NB4 (cell line): ENCODE measurements at regions not wholly inside any gene's neighbourhood (a gene's known extent, or its start where the extent isn't known, plus 50 kb on each side); places are given as distances from the start of the nearest gene placed in this dataset.

Experiments used
- DNase-seq: peaks from one replicate; pipeline ENCODE4 v3.0.0; 2010; ENCODE audit warnings: low read depth
- H3K4me3 ChIP-seq: one replicate; pipeline ENCODE4 v1.5.1; 2011; ENCODE audit warnings: mild to moderate bottlenecking, low read depth, low read length, moderate library complexity
- MYC ChIP-seq: IDR thresholded peaks from 2 replicates; pipeline ENCODE4 v1.6.1; 2011; ENCODE audit warnings: low read depth, low read length
- POLR2A ChIP-seq: IDR thresholded peaks from 2 replicates; pipeline ENCODE4 v1.6.1; 2011; ENCODE audit warnings: mild to moderate bottlenecking; ENCODE audit not compliant: insufficient read length; ENCODE audit errors: extremely low read depth
- TF ChIP-seq, protein P1 (sequence below): IDR thresholded peaks from one replicate; pipeline ENCODE4 v1.5.1; 2012; ENCODE audit warnings: low read depth, low read length
- TF ChIP-seq, protein P2 (sequence below): IDR thresholded peaks from 2 replicates; pipeline ENCODE4 v1.6.1; 2011; ENCODE audit warnings: low read depth, low read length

GRCh38 chr12:60096727-60097126 is 500.9 kb downstream of the SLC16A7 start:
- no peak for DNase-seq
- H3K4me3 ChIP-seq, result no peak overlapping the region
- TF ChIP-seq MYC, result no peak
- TF ChIP-seq, protein P1, sequence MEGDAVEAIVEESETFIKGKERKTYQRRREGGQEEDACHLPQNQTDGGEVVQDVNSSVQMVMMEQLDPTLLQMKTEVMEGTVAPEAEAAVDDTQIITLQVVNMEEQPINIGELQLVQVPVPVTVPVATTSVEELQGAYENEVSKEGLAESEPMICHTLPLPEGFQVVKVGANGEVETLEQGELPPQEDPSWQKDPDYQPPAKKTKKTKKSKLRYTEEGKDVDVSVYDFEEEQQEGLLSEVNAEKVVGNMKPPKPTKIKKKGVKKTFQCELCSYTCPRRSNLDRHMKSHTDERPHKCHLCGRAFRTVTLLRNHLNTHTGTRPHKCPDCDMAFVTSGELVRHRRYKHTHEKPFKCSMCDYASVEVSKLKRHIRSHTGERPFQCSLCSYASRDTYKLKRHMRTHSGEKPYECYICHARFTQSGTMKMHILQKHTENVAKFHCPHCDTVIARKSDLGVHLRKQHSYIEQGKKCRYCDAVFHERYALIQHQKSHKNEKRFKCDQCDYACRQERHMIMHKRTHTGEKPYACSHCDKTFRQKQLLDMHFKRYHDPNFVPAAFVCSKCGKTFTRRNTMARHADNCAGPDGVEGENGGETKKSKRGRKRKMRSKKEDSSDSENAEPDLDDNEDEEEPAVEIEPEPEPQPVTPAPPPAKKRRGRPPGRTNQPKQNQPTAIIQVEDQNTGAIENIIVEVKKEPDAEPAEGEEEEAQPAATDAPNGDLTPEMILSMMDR, result no peak
- TF ChIP-seq, protein P2, sequence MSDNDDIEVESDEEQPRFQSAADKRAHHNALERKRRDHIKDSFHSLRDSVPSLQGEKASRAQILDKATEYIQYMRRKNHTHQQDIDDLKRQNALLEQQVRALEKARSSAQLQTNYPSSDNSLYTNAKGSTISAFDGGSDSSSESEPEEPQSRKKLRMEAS, result no peak
- no peak for TF ChIP-seq POLR2A

GRCh38 chr12:60100160-60100559 is 504.3 kb downstream of the SLC16A7 start:
- H3K4me3 ChIP-seq, result no peak overlapping the region
- TF ChIP-seq POLR2A (no peak), MYC (no peak)
- TF ChIP-seq, protein P2, result no peak
- TF ChIP-seq, protein P1, result no peak
- DNase-seq, result no peak

DNA sequence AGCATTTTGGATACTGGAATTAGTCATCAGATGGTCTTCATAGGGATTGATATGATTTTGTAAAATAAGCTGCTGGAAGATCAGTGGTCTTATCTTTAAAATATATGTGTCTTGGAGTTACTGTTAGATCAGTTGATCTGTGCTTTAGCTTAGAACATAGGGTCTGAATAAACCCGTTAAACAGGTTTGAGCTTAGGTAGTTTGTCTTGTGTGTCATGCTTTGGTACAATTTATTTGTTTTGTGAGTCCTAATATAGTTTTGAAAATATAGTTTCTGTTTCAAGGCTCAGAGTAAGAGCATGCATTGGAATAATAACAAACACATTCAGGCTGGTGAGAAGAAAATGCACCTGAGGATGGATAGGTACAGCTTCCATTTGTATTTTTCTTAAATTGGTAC is 505.0 kb downstream of the SLC16A7 start:
- TF ChIP-seq POLR2A (no peak), MYC (no peak)
- TF ChIP-seq, protein P1, result no peak
- TF ChIP-seq, protein P2, result no peak
- DNase-seq, result no peak
- no peak overlapping the region for H3K4me3 ChIP-seq

GRCh38 chr12:60101715-60102114 is 505.9 kb downstream of the SLC16A7 start:
- TF ChIP-seq, protein P2, result no peak
- TF ChIP-seq POLR2A, result no peak
- TF ChIP-seq, protein P1, result no peak
- TF ChIP-seq MYC, result no peak
- DNase-seq, result no peak
- no peak overlapping the region for H3K4me3 ChIP-seq

- DNase-seq, result peak; percentile 4
- no peak overlapping the region for H3K4me3 ChIP-seq
These were observed 510.4 kb downstream of the SLC16A7 start for GRCh38 chr12:60106214-60106613.

More at GRCh38 chr12:60106214-60106613, 510.4 kb downstream of the SLC16A7 start:
- no peak for TF ChIP-seq POLR2A
- TF ChIP-seq, protein P1, result no peak
- TF ChIP-seq MYC, result no peak
- TF ChIP-seq, protein P2, result no peak
